Activated T-helper 1 cell treated with anti-CD3 and anti-CD28 coated beads, Interleukin-12 subunit alpha, Interleukin-12 subunit beta, Interleukin-2, Interleukin-4 antibody, amounts not matched to agents 30 ng/mL and 10 ng/mL and 1 ng/mL, durations not matched to agents 14 hours and 24 hours and 36 hours (primary cell): ENCODE measurements at regions not wholly inside any gene's neighbourhood (a gene's known extent, or its start where the extent isn't known, plus 50 kb on each side); places are given as distances from the start of the nearest gene placed in this dataset.
"Not testable (repeated sequence)": the region's sequence is repeated elsewhere in the genome, so short reads cannot be mapped to it uniquely, and the experiment has no call there.

Source experiments
- DNase-seq: peaks from one replicate; pipeline ENCODE4 v3.0.0; 2021; ENCODE audit warnings: low spot score
- H3K27ac Mint-ChIP-seq: one replicate; pipeline ENCODE4 v1.8.0; 2021; ENCODE audit warnings: mild to moderate bottlenecking, mixed read lengths
- H3K27me3 Mint-ChIP-seq: one replicate; pipeline ENCODE4 v1.8.0; 2022; ENCODE audit warnings: mild to moderate bottlenecking, moderate library complexity, mixed read lengths; ENCODE audit not compliant: insufficient read depth
- H3K36me3 Mint-ChIP-seq: one replicate; pipeline ENCODE4 v1.8.0; 2021; ENCODE audit warnings: low read depth, mixed read lengths
- H3K4me1 Mint-ChIP-seq: one replicate; pipeline ENCODE4 v1.8.0; 2021; ENCODE audit warnings: low read depth, mixed read lengths
- H3K4me3 Mint-ChIP-seq: one replicate; pipeline ENCODE4 v1.8.0; 2021; ENCODE audit warnings: mild to moderate bottlenecking, moderate library complexity, mixed read lengths
- H3K9me3 Mint-ChIP-seq: one replicate; pipeline ENCODE4 v1.8.0; 2021; ENCODE audit warnings: mixed read lengths
- intact Hi-C: fragments of 100-400 bp; cut with micrococcal nuclease; formaldehyde crosslinking; loops from one replicate; pipeline ENCODE4 v1.15.1; 2024

DNA sequence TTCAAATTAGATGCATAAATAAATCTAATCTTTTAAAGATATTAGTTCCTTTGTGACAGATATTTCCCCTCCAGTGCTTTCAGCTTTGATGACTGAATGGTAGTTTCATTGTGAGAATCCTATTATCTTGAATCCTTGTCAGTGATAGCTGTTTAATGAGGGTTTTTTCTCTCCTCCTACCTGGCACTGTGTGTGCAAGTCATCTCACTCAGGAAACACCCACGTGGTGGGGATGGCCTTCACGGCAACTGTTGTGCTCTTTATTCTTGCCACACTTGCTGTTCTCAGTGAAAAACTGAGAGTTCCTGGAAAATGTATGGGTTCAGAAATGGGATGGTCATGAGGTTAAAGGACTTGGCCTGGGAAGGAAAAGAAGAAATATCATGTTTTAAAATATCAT, 129.9 kb downstream of the SPRY1 start:
- Mint-ChIP-seq H3K27ac (peak overlapping the region; percentile 46), H3K36me3 (no peaks in the 10 kb centered on the region), H3K27me3 (peaks cover 9% of the 10 kb centered on the region), H3K4me3 (no peak overlapping the region), H3K4me1 (peaks cover 15% of the 10 kb centered on the region), H3K9me3 (no peaks in the 10 kb centered on the region)
- DNase-seq, result no peak
- intact Hi-C loops, result loop anchor here (2.0 kb wide), 1 partner anchor 110 kb away; no protein-coding TSS in a partner anchor

DNA sequence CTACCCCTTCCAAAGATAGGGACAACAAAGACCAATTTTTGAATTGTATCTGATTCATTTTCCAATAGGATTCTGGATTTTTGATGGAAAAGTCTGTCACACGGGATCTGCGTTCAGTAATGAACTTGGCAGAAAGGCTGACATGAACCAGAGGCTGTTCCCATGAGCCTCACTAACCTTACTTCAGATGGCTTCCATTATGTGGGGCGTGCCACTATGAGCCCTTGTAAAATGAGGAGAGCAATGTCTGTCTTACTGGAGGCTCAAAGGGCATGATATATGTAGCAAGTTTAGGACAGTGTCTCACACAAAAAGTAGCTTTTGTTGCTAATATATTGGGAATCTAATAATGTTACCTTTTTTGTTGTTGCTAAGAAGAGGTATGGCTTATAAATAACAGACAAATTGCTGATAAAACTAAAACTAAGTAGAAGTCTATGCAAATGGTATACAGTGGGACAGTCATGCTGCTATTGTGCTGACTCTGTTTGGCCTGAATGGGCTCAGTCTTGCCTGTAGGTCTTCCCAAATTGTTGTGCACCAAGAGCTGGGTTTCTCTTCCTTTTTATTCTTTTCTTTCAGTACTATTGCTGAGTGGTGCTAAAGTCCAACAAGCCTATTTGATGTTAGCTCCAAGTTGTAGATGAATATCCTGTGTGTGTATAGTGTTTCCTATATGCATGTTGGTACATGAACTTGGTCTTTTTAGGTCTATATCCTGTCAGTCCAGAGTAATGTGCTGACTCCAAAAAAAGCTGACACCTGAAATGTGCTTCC, 132.1 kb downstream of the SPRY1 start:
- H3K36me3 Mint-ChIP-seq, result no peaks in the 10 kb centered on the region
- peaks cover 15% of the 10 kb centered on the region for H3K4me1 Mint-ChIP-seq
- intact Hi-C loops, result no loop called here
- no peak overlapping the region for H3K4me3 Mint-ChIP-seq
- H3K27ac Mint-ChIP-seq, result no peak overlapping the region
- peaks cover 4% of the 10 kb centered on the region for H3K27me3 Mint-ChIP-seq
- H3K9me3 Mint-ChIP-seq, result no peaks in the 10 kb centered on the region
- no peak for DNase-seq

DNA sequence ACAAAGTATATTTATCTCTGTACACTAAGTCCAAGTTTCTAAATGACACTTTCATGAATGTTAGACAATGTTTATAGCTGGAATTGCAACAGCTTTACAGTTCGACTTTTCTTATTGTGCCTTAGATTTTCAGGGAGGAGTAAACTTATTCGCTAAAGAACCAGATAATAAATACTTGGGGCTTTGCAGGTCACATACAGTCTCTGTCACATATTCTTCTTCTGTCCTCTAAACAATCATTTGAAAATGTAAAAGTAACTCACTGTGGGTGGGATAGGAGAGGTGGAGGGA, 132.6 kb downstream of the SPRY1 start:
- Mint-ChIP-seq H3K4me3 (no peak overlapping the region), H3K36me3 (no peaks in the 10 kb centered on the region), H3K27me3 (peaks cover 6% of the 10 kb centered on the region), H3K9me3 (no peaks in the 10 kb centered on the region), H3K4me1 (peaks cover 15% of the 10 kb centered on the region), H3K27ac (no peak overlapping the region)
- intact Hi-C loops, result no loop called here
- DNase-seq, result no peak

GRCh38 chr4:123530357-123530756, 133.8 kb downstream of the SPRY1 start:
- DNase-seq, result no peak
- Mint-ChIP-seq H3K4me1 (peaks cover 15% of the 10 kb centered on the region), H3K9me3 (no peaks in the 10 kb centered on the region), H3K27me3 (peaks cover 7% of the 10 kb centered on the region), H3K36me3 (no peaks in the 10 kb centered on the region), H3K4me3 (no peak overlapping the region), H3K27ac (no peak overlapping the region)
- intact Hi-C loops, result no loop called here

DNA sequence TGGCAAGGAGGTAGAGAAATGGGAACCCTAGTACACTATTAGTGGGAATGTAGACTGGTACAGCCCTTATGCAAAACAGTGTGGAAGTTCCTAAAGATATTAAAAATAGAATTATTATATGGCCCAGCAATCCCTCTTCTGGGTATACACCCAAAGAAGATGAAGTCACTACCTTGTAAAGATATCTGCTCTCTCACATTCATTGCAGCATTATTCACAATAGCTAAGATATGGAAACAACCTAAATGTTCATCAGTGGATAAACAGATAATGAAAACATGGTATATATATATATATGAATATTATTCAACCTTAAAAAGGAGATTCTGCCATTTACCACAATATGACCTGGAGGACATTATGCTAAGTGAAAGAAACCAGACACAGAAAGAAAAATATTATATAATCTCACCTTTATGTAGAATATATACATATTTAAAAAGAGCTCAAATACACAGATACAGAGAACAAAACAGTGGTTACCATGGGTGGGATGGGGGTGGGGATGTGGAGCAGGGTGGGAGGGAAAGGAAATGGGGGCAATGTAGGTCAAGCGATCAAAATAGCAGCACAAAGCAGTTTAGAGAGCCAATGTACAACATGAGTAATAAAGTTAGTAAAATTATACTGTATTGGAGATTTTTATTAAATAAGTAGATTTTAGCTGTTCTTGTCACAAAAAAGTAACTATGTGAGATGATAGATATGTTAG, 138.6 kb downstream of the SPRY1 start:
- no peaks in the 10 kb centered on the region for H3K36me3 Mint-ChIP-seq
- H3K9me3 Mint-ChIP-seq, result no peaks in the 10 kb centered on the region
- no peak overlapping the region for H3K27ac Mint-ChIP-seq
- H3K4me1 Mint-ChIP-seq, result peaks cover 8% of the 10 kb centered on the region
- H3K27me3 Mint-ChIP-seq, result peaks cover 14% of the 10 kb centered on the region
- H3K4me3 Mint-ChIP-seq, result no peak overlapping the region
- no peak for DNase-seq
- intact Hi-C loops, result no loop called here

DNA sequence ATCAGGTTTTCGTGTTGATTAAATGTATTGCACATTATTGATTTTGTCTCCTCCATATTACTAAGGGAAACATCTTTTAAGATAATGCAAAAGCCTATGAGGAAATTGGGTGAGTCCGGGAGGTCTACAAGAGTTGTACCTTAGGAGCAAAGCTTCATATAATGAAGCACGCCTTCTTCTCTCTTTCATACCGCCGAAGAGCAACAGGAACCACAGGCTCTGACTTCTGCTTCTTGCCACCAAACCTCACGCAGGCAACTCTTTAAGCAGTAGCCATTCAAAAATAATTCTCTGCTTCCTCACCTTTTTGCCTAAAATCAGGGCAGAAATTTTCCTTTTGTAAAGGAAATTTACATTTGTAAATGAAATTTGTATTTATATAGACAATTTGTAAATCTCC, 139.6 kb downstream of the SPRY1 start:
- Mint-ChIP-seq H3K4me3 (no peak overlapping the region), H3K4me1 (peaks cover 8% of the 10 kb centered on the region), H3K27ac (no peak overlapping the region), H3K27me3 (peaks cover 14% of the 10 kb centered on the region), H3K9me3 (no peaks in the 10 kb centered on the region), H3K36me3 (no peaks in the 10 kb centered on the region)
- DNase-seq, result no peak
- intact Hi-C loops, result no loop called here

DNA sequence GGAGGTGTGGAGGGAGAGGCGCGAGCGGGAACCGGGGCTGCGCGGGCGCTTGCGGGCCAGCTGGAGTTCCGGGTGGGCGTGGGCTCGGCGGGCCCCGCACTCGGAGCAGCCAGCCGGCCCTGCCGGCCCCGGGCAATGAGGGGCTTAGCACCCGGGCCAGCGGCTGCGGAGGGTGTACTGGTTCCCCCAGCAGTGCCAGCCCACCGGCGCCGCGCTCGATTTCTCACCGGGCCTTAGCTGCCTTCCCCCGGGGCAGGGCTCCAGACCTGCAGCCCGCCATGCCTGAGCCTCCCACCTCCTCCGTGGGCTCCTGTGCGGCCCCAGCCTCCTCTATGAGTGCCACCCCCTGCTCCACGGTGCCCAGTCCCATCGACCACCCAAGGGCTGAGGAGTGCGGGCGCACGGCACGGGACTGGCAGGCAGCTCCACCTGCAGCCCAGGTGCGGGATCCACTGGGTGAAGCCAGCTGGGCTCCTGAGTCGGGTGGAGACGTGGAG, 141.4 kb downstream of the SPRY1 start:
- H3K4me1 Mint-ChIP-seq, intact Hi-C loops, H3K27ac Mint-ChIP-seq, H3K4me3 Mint-ChIP-seq, DNase-seq, H3K9me3 Mint-ChIP-seq, H3K36me3 Mint-ChIP-seq: not testable (repeated sequence)
- peaks cover 14% of the 10 kb centered on the region for H3K27me3 Mint-ChIP-seq

DNA sequence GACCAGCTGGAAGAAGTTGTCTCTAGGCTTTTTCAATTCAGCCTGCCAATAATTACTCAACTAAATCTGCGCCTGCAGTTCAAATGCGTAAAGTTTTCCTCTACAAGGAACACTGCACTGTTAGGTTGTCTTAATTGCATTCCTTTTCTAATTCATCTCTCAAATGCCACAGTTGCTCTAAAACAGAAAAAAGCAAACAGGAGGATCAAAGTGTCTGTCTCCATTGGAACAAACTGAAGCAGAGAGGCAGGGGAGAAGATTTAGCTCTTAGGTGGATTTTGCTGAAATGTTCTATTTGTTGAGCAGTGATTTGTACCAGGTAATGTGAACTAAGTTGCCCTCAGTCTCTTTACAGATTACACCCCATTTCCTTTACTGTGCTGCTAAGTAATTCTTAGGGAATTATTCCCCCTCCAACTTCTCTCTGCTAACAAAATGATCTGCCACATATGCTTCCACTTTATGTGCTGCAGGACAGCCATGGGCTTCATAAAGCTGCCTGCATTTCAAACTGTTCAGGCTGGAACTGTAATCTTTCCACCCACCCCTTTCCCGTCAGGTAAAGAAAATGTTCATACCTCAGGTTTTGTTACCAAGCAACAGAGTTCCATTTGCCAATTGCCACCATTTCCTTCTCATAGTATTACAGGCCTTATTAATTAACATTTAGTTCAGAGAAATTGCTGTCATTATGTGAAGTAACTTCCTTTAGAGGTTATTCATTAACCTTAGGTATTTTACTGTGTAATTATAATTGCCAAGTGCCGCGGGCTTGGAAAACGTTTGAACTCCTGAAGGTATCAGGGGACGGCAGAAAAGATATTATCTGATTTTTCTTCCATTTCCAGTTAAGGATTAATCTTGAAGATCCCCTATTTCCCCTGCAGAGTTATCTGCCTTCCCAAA, 149.3 kb downstream of the SPRY1 start:
- DNase-seq, result no peak
- H3K36me3 Mint-ChIP-seq, result no peaks in the 10 kb centered on the region
- H3K9me3 Mint-ChIP-seq, result peaks cover 6% of the 10 kb centered on the region
- intact Hi-C loops, result no loop called here
- H3K27ac Mint-ChIP-seq, result no peak overlapping the region
- H3K4me1 Mint-ChIP-seq, result no peaks in the 10 kb centered on the region
- H3K27me3 Mint-ChIP-seq, result peaks cover 2% of the 10 kb centered on the region
- H3K4me3 Mint-ChIP-seq, result no peak overlapping the region

DNA sequence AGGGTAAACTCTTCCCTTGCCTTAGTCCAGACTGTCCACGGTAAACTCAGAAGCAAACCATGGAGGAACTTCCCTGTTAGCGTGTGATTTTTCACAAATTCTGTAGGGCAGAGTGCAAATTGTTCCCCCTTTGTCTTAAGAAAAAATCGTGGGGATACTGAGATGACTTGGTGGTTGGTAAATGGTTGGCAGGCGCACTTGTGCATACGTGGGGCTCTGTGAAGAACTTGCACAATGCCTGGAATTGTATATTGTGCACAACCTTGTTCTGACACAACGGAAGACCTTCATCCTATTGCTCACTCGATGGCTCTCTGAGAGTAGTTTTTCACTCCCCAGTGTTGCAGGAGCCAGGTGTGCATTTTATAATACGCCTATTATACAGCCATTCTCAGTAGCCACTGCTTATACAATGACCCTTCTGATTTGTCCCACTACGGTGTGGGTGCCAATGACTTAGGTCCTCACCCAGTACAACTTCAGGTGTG, 150.0 kb downstream of the SPRY1 start:
- Mint-ChIP-seq H3K4me1 (no peaks in the 10 kb centered on the region), H3K27me3 (peaks cover 2% of the 10 kb centered on the region), H3K4me3 (no peak overlapping the region), H3K36me3 (no peaks in the 10 kb centered on the region), H3K9me3 (peaks cover 6% of the 10 kb centered on the region), H3K27ac (no peak overlapping the region)
- intact Hi-C loops, result no loop called here
- no peak for DNase-seq

DNA sequence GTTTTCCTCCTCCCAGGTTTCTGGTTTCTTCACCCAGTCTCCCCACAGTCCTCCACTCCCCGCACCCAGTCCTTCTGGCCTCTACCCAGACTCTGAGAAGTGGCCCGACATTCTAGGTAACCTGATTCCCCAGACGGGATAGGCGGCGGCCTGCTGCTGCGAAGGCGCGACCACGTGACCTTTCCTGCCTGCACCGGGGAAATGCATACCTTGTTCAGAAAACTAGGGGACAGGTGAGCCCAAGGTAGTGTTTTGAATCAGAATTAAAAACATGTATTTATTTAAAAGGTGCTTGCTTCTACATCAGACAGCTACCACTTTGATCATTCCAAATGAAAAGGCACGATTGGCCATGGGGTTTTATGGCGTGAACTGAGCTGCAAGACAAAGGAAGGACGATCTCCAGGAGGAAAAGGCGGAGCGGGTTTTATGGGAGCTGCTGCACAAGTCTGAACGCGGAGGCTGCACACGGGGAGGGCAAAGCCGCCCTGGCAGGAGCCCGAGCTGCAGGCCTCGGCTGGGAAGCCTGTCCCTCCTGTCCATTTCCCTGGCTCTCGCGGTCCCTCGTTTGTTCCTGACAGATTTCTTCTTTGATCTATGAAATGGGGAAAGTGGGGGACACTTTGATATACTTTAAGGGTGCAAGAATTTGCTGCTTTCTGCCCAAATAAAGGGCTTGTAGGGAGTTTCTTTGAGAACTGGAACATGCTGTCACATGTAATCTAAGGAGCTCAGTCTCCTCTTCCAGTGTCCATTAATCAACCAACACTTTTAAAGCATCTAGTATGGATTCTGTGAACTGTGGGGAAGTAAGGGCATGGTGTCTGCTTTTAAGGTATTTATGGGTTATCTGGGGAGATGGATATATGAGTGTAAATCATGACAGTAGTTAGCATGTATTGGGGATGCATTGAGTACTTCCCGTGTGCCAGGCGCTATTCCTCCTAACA, 150.9 kb downstream of the SPRY1 start:
- Mint-ChIP-seq H3K27me3 (peaks cover 2% of the 10 kb centered on the region), H3K36me3 (no peaks in the 10 kb centered on the region), H3K4me3 (no peak overlapping the region), H3K27ac (no peak overlapping the region), H3K4me1 (no peaks in the 10 kb centered on the region), H3K9me3 (peaks cover 6% of the 10 kb centered on the region)
- DNase-seq, result no peak
- intact Hi-C loops, result no loop called here

DNA sequence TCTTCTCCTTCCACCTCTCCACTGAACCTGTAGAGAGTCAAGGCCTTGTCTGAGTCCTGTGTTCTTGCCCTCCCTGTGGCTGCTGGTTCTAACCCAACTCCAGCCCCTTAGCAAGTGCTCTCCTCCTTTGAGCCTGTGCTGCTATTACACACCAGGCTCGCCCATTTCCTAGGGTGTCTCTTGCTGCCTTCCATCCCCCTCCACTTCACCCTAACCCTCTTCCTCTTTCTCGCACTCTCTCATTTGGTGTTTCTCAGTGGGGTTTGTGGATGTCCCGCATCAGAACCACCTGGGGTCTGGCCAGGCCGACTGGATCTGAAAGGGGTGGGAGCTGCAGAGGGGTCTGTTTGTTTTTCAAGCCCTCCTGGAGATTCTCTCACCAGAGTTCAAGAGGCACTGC, 156.7 kb downstream of the SPRY1 start:
- intact Hi-C loops, result no loop called here
- Mint-ChIP-seq H3K4me3 (no peak overlapping the region), H3K36me3 (no peaks in the 10 kb centered on the region), H3K9me3 (peaks cover 6% of the 10 kb centered on the region), H3K27me3 (peaks cover 4% of the 10 kb centered on the region), H3K4me1 (peaks cover 22% of the 10 kb centered on the region), H3K27ac (no peak overlapping the region)
- DNase-seq, result no peak
